ENCODE measurements at regions not wholly inside any gene's neighbourhood (a gene's known extent, or its start where the extent isn't known, plus 50 kb on each side); places are given as distances from the start of the nearest gene placed in this dataset.

DNA sequence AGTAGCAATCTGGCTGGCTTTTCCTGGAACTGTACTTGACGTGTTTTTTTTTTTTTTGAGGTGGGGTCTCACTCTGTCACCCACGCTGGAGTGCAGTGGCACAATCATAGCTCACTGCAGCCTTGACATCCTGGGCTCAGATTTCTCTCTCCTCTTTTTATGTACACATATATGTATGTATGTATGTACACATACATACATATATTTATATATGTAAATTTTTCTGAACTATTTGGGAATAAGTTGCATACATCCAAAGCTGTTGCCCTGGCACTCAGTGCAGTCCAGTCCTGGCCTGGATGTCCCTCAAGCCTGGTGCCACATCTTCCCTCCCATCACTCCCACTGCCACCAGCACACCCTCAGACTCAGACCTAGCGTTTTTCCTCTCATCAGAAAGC lies 89.0 kb upstream of the SHISA3 start:
- H3K79me2 ChIP-seq (ENCODE audit: insufficient read depth, low read length), result no peaks in the 10 kb centered on the region
- no peak overlapping the region for H3K4me2 ChIP-seq (ENCODE audit: insufficient read depth, low read length)
- H3K9me3 ChIP-seq (ENCODE audit: low read depth, low read length), result no peaks in the 10 kb centered on the region
- no peak overlapping the region for H3K4me3 ChIP-seq (ENCODE audit: insufficient read depth, low read length)
- TF ChIP-seq, protein P1, sequence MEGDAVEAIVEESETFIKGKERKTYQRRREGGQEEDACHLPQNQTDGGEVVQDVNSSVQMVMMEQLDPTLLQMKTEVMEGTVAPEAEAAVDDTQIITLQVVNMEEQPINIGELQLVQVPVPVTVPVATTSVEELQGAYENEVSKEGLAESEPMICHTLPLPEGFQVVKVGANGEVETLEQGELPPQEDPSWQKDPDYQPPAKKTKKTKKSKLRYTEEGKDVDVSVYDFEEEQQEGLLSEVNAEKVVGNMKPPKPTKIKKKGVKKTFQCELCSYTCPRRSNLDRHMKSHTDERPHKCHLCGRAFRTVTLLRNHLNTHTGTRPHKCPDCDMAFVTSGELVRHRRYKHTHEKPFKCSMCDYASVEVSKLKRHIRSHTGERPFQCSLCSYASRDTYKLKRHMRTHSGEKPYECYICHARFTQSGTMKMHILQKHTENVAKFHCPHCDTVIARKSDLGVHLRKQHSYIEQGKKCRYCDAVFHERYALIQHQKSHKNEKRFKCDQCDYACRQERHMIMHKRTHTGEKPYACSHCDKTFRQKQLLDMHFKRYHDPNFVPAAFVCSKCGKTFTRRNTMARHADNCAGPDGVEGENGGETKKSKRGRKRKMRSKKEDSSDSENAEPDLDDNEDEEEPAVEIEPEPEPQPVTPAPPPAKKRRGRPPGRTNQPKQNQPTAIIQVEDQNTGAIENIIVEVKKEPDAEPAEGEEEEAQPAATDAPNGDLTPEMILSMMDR (IDR thresholded peaks at IDR 0.05; ENCODE audit: extremely low read depth, low read depth, low read length), result no peak
- H2AFZ ChIP-seq (ENCODE audit: low read length), result no peak overlapping the region
- H3K36me3 ChIP-seq (ENCODE audit: insufficient read depth, low read length), result no peaks in the 10 kb centered on the region
- H3K27me3 ChIP-seq (ENCODE audit: insufficient read depth, low read length), result no peaks in the 10 kb centered on the region
- H3K4me1 ChIP-seq (ENCODE audit: insufficient read depth, low read length), result no peaks in the 10 kb centered on the region
- H3K27ac ChIP-seq (ENCODE audit: low read depth, low read length), result no peak overlapping the region
- no peak for DNase-seq (ENCODE audit: insufficient read length, low spot score, missing footprints)
- H4K20me1 ChIP-seq (ENCODE audit: insufficient read depth, low read length), result no peaks in the 10 kb centered on the region

DNA sequence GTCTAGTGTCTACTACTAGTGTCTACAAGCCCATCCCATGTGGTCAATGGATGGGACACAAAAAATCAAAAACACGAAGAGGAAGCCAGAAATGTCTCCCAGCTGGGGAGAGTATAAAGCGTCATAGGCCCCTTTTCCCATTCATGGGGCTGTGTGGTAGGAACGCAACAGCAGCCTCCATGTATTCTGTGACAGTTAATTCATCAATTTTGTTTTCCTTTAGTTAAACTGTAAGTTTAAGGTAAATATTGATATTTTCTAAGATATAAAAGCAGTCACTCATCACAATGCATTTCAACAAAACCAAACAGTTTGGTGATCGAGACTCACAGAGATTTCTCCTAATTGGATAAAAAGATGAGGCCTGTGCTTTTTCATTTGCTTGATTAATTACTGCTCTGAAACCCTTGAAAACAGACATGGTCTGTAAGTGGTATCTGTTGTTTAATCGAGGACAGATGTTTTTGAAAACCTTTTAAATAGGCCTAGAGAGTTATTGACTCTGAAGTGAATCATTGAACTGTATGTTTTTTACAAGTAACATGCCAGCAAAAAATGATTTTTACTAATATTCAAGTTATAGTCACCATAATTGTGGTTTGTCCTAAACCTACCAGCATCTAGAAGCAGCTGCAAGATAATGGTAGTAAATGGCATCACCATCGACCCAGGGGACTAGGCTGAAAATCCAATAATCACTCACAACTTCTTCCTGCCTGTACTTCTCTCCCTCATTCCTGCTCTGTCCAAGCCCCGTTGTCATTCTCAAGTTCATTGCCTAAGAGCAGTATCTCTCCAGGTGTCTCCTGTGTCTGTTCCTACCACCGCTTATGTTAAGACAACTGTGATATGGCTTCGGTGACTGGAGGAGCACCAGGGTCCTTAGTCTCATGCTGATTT lies 87.7 kb upstream of the SHISA3 start:
- H3K27ac ChIP-seq (ENCODE audit: low read depth, low read length), result no peak overlapping the region
- no peak overlapping the region for H2AFZ ChIP-seq (ENCODE audit: low read length)
- peaks cover 2% of the 10 kb centered on the region for H3K9me3 ChIP-seq (ENCODE audit: low read depth, low read length)

DNA sequence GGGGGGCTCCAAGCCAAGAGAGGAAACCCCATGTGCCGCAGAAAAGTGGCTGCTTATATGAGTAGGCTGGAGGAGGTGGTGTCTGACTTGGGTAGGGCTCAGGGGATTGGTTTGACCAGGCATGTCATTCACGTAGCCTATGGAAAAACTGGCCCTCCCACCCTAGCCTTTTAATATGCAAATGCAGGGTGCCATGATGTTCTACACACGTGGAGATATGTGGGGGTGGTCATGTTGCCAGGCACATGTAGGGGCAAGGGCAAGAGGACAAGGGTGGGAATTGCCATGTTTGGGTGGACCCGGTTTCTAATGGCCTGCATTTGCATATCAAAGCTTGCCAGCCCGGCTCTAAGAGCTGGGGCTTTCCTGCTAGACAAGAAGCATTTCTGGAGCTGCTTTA lies 86.9 kb upstream of the SHISA3 start:
- Histone ChIP-seq H3K79me2 (ENCODE audit: insufficient read depth, low read length) (no peaks in the 10 kb centered on the region), H3K4me3 (ENCODE audit: insufficient read depth, low read length) (no peak overlapping the region), H3K27me3 (ENCODE audit: insufficient read depth, low read length) (no peaks in the 10 kb centered on the region), H3K4me1 (ENCODE audit: insufficient read depth, low read length) (no peaks in the 10 kb centered on the region), H3K27ac (ENCODE audit: low read depth, low read length) (no peak overlapping the region), H4K20me1 (ENCODE audit: insufficient read depth, low read length) (no peaks in the 10 kb centered on the region), H3K4me2 (ENCODE audit: insufficient read depth, low read length) (no peak overlapping the region), H3K36me3 (ENCODE audit: insufficient read depth, low read length) (no peaks in the 10 kb centered on the region), H2AFZ (ENCODE audit: low read length) (no peak overlapping the region), H3K9me3 (ENCODE audit: low read depth, low read length) (peaks cover 2% of the 10 kb centered on the region)
- TF ChIP-seq, protein P1 (IDR thresholded peaks at IDR 0.05; ENCODE audit: extremely low read depth, low read depth, low read length), result no peak
- DNase-seq (ENCODE audit: insufficient read length, low spot score, missing footprints), result no peak

More for the DNA sequence above, 87.7 kb upstream of the SHISA3 start:
- no peaks in the 10 kb centered on the region for H3K27me3 ChIP-seq (ENCODE audit: insufficient read depth, low read length)
- DNase-seq (ENCODE audit: insufficient read length, low spot score, missing footprints), result no peak
- no peaks in the 10 kb centered on the region for H3K36me3 ChIP-seq (ENCODE audit: insufficient read depth, low read length)
- H3K4me2 ChIP-seq (ENCODE audit: insufficient read depth, low read length), result no peak overlapping the region
- no peak overlapping the region for H3K4me3 ChIP-seq (ENCODE audit: insufficient read depth, low read length)
- TF ChIP-seq, protein P1 (IDR thresholded peaks at IDR 0.05; ENCODE audit: extremely low read depth, low read depth, low read length), result no peak
- H4K20me1 ChIP-seq (ENCODE audit: insufficient read depth, low read length), result no peaks in the 10 kb centered on the region
- no peaks in the 10 kb centered on the region for H3K4me1 ChIP-seq (ENCODE audit: insufficient read depth, low read length)
- no peaks in the 10 kb centered on the region for H3K79me2 ChIP-seq (ENCODE audit: insufficient read depth, low read length)

DNA sequence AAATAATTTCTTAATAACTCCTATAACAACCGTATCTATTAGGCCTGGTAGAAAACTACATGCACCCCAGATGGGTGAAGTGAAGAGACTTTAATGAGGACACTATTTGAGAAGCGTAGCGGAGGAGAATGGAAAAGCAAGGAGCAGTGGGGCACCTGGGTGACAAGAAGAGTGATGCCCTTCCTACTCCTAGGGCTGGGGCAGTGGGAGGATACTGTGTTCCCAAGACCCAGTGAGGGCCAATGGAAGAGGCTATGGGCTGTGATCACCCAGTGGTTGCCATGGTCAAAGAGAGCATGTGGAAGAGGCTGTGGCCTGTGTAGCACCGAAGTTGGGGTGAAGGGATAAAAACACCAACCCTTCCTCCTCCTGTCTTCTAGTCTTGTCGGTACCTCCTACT lies 86.5 kb upstream of the SHISA3 start:
- H3K4me3 ChIP-seq (ENCODE audit: insufficient read depth, low read length), result no peak overlapping the region
- H3K4me2 ChIP-seq (ENCODE audit: insufficient read depth, low read length), result no peak overlapping the region
- no peaks in the 10 kb centered on the region for H3K36me3 ChIP-seq (ENCODE audit: insufficient read depth, low read length)
- no peaks in the 10 kb centered on the region for H3K4me1 ChIP-seq (ENCODE audit: insufficient read depth, low read length)
- no peaks in the 10 kb centered on the region for H3K79me2 ChIP-seq (ENCODE audit: insufficient read depth, low read length)
- H3K9me3 ChIP-seq (ENCODE audit: low read depth, low read length), result peaks cover 2% of the 10 kb centered on the region
- H2AFZ ChIP-seq (ENCODE audit: low read length), result no peak overlapping the region
- no peaks in the 10 kb centered on the region for H4K20me1 ChIP-seq (ENCODE audit: insufficient read depth, low read length)
- no peak for DNase-seq (ENCODE audit: insufficient read length, low spot score, missing footprints)
- H3K27ac ChIP-seq (ENCODE audit: low read depth, low read length), result no peak overlapping the region
- no peaks in the 10 kb centered on the region for H3K27me3 ChIP-seq (ENCODE audit: insufficient read depth, low read length)
- TF ChIP-seq, protein P1 (IDR thresholded peaks at IDR 0.05; ENCODE audit: extremely low read depth, low read depth, low read length), result no peak

Data from osteoblast (primary cell).